ENCODE measurements at regions not wholly inside any gene's neighbourhood (a gene's known extent, or its start where the extent isn't known, plus 50 kb on each side); places are given as distances from the start of the nearest gene placed in this dataset.

GRCh38 chr20:54793291-54793992 lies 318.0 kb downstream of the DOK5 start:
- TF ChIP-seq CTCF (conservative IDR thresholded peaks at IDR 0.05; ENCODE audit: low read length) (no peak), EZH2phosphoT487 (IDR thresholded peaks at IDR 0.05; ENCODE audit: borderline replicate concordance) (no peak)
